Neural progenitor cell (in vitro differentiated cells): ENCODE measurements at regions not wholly inside any gene's neighbourhood (a gene's known extent, or its start where the extent isn't known, plus 50 kb on each side); places are given as distances from the start of the nearest gene placed in this dataset.

Experiments used
- DNase-seq: peaks from one replicate; pipeline ENCODE4 v3.0.0-alpha.2; 2016; ENCODE audit warnings: low spot score
- H2AFZ ChIP-seq: fragments of 200-600 bp; sonication (generic); replicated peaks from 2 replicates; pipeline ENCODE4 v1.6.1; 2016; ENCODE audit warnings: antibody characterized with exemption
- H3F3A ChIP-seq: fragments of 200-600 bp; sonication (generic); 2 replicates; pipeline ENCODE4 v1.6.1; 2016; ENCODE audit warnings: antibody characterized with exemption, low read depth
- H3K27ac ChIP-seq: fragments of 200-600 bp; sonication (generic); 2 replicates; pipeline ENCODE4 v1.5.1; 2016; ENCODE audit warnings: mild to moderate bottlenecking
- H3K27me3 ChIP-seq: fragments of 200-600 bp; sonication (generic); 2 replicates; pipeline ENCODE4 v1.6.1; 2016; ENCODE audit warnings: mild to moderate bottlenecking, moderate library complexity
- H3K36me3 ChIP-seq: fragments of 200-600 bp; sonication (generic); 2 replicates; pipeline ENCODE4 v1.5.1; 2016
- H3K4me1 ChIP-seq: fragments of 200-600 bp; sonication (generic); 2 replicates; pipeline ENCODE4 v1.6.1; 2016; ENCODE audit warnings: mixed run types
- H3K4me2 ChIP-seq: fragments of 200-600 bp; sonication (generic); 2 replicates; pipeline ENCODE4 v1.6.1; 2016
- H3K4me3 ChIP-seq: fragments of 200-600 bp; sonication (generic); 2 replicates; pipeline ENCODE4 v1.5.1; 2016
- H3K79me2 ChIP-seq: fragments of 200-600 bp; sonication (generic); 2 replicates; pipeline ENCODE4 v1.6.1; 2016; ENCODE audit warnings: low read depth
- H3K9ac ChIP-seq: fragments of 200-600 bp; sonication (generic); 2 replicates; pipeline ENCODE4 v1.6.1; 2016
- H3K9me3 ChIP-seq: fragments of 200-600 bp; sonication (generic); 2 replicates; pipeline ENCODE4 v1.5.1; 2016; ENCODE audit warnings: low read depth
- H4K20me1 ChIP-seq: fragments of 200-600 bp; sonication (generic); 2 replicates; pipeline ENCODE4 v1.6.1; 2016; ENCODE audit warnings: low read depth
- H3K27ac Mint-ChIP-seq: 3 replicates; pipeline ENCODE4 v1.8.0; 2021; ENCODE audit warnings: mixed read lengths
- H3K27me3 Mint-ChIP-seq: 2 replicates; pipeline ENCODE4 v1.8.0; 2022; ENCODE audit warnings: low read depth, mild to moderate bottlenecking, inconsistent platforms, moderate library complexity, mixed read lengths; ENCODE audit not compliant: insufficient read depth
- H3K36me3 Mint-ChIP-seq: 3 replicates; pipeline ENCODE4 v1.8.0; 2021; ENCODE audit warnings: mixed read lengths
- H3K4me1 Mint-ChIP-seq: 3 replicates; pipeline ENCODE4 v1.8.0; 2021; ENCODE audit warnings: mixed read lengths
- H3K4me3 Mint-ChIP-seq: 3 replicates; pipeline ENCODE4 v1.8.0; 2021; ENCODE audit warnings: mild to moderate bottlenecking, moderate library complexity, mixed read lengths
- H3K9me3 Mint-ChIP-seq: 3 replicates; pipeline ENCODE4 v1.8.0; 2020; ENCODE audit warnings: mixed read lengths
- EZH2 ChIP-seq: fragments of 200-600 bp; sonication (generic); IDR thresholded peaks from 2 replicates; pipeline ENCODE4 v1.6.1; 2017; ENCODE audit warnings: antibody characterized with exemption, mild to moderate bottlenecking, moderate library complexity
- EZH2phosphoT487 ChIP-seq: fragments of 200-600 bp; sonication (generic); IDR thresholded peaks from 2 replicates; pipeline ENCODE4 v1.6.1; 2017; ENCODE audit warnings: antibody characterized with exemption
- TF ChIP-seq, protein P1 (sequence below): fragments of 200-600 bp; sonication (generic); IDR thresholded peaks from 2 replicates; pipeline ENCODE4 v1.5.1; 2017; ENCODE audit warnings: antibody characterized with exemption, mild to moderate bottlenecking

DNA sequence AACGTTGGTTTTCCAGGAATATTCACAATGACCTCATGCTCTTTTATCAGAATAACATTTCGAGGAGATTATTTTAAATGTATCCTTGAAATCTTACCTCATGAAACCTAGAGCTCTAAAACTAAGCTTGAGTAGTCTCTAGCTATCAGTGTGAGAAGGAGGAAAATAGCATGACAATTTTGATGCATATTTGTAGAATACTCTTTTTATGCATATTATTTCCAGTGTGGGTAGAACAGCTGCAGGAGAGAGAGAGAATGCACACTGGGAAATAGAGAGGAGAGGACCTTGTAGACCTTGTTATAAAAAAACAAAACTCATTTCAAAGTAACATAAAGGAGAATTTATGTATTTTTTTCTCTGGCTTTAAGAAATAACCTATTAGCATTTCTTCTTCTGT is 71.1 kb upstream of the VGLL2 start:
- no peak for DNase-seq
- H3K9ac ChIP-seq = no peak overlapping the region
- H3K4me3 ChIP-seq = no peak overlapping the region
- peaks cover 11% of the 10 kb centered on the region for H3K4me1 Mint-ChIP-seq
- no peaks in the 10 kb centered on the region for H3F3A ChIP-seq
- no peak overlapping the region for H3K4me3 Mint-ChIP-seq
- no peak overlapping the region for H3K4me2 ChIP-seq
- no peaks in the 10 kb centered on the region for H3K9me3 ChIP-seq
- no peaks in the 10 kb centered on the region for H4K20me1 ChIP-seq
- TF ChIP-seq EZH2 = no peak
- TF ChIP-seq, protein P1, sequence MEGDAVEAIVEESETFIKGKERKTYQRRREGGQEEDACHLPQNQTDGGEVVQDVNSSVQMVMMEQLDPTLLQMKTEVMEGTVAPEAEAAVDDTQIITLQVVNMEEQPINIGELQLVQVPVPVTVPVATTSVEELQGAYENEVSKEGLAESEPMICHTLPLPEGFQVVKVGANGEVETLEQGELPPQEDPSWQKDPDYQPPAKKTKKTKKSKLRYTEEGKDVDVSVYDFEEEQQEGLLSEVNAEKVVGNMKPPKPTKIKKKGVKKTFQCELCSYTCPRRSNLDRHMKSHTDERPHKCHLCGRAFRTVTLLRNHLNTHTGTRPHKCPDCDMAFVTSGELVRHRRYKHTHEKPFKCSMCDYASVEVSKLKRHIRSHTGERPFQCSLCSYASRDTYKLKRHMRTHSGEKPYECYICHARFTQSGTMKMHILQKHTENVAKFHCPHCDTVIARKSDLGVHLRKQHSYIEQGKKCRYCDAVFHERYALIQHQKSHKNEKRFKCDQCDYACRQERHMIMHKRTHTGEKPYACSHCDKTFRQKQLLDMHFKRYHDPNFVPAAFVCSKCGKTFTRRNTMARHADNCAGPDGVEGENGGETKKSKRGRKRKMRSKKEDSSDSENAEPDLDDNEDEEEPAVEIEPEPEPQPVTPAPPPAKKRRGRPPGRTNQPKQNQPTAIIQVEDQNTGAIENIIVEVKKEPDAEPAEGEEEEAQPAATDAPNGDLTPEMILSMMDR = no peak
- TF ChIP-seq EZH2phosphoT487 = no peak
- no peaks in the 10 kb centered on the region for H3K36me3 ChIP-seq
- no peaks in the 10 kb centered on the region for H3K9me3 Mint-ChIP-seq
- H3K27me3 ChIP-seq = no peaks in the 10 kb centered on the region
- H3K36me3 Mint-ChIP-seq = no peaks in the 10 kb centered on the region
- no peak overlapping the region for H2AFZ ChIP-seq
- no peak overlapping the region for H3K27ac Mint-ChIP-seq
- H3K4me1 ChIP-seq = peaks cover 5% of the 10 kb centered on the region
- H3K79me2 ChIP-seq = no peaks in the 10 kb centered on the region
- no peaks in the 10 kb centered on the region for H3K27me3 Mint-ChIP-seq
- no peak overlapping the region for H3K27ac ChIP-seq

DNA sequence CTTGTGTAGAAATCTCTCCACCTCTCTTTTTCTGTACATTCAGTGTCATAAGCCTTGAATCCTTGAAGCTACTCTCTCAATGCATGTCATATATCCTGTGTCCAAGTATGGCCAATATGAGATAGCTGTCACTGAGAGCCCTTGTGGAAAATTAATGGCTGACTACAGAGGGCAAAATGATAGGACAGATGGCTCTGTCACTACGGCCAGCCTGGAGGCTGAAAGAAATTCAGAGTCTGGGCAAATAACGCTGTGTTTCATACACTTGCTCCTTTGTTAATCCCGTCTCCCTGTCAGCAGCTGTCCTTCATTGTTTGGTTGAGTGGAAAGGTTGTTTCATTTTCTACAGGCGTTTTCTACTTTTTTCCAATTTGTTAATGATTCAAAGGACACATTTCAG is 70.4 kb upstream of the VGLL2 start:
- no peak overlapping the region for H3K4me2 ChIP-seq
- H3K9me3 ChIP-seq = no peaks in the 10 kb centered on the region
- no peak overlapping the region for H3K4me3 ChIP-seq
- H4K20me1 ChIP-seq = no peaks in the 10 kb centered on the region
- Mint-ChIP-seq H3K4me1 (peaks cover 11% of the 10 kb centered on the region), H3K27me3 (no peaks in the 10 kb centered on the region), H3K27ac (no peak overlapping the region), H3K4me3 (no peak overlapping the region), H3K9me3 (no peaks in the 10 kb centered on the region), H3K36me3 (no peaks in the 10 kb centered on the region)
- H3K36me3 ChIP-seq = no peaks in the 10 kb centered on the region
- peak; percentile 8 for DNase-seq
- H3K4me1 ChIP-seq = peaks cover 5% of the 10 kb centered on the region
- no peak overlapping the region for H3K9ac ChIP-seq
- TF ChIP-seq, protein P1 = no peak
- TF ChIP-seq EZH2 = no peak
- no peak for TF ChIP-seq EZH2phosphoT487
- no peak overlapping the region for H3K27ac ChIP-seq
- H3K27me3 ChIP-seq = no peaks in the 10 kb centered on the region
- H3F3A ChIP-seq = no peaks in the 10 kb centered on the region
- H3K79me2 ChIP-seq = no peaks in the 10 kb centered on the region
- no peak overlapping the region for H2AFZ ChIP-seq

DNA sequence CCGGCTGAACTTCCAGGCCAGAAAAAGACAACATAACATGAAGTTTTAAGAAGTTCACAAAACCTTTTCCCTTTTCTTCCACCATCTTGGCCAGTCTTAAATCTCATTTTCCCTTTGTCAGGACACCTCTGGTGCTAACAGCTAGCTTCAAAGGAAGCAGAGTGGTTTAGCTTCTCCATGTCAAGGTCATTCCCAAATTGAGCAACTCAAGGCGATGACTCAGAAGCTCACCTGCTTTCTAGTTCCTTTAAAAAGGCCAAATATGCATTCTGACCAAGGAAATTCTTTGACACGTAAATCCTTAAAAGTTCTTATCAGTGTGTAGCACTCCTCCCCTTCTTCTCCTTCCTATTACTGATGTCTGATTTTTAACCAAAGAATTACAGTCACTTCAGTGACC is 69.6 kb upstream of the VGLL2 start:
- no peaks in the 10 kb centered on the region for H3K36me3 Mint-ChIP-seq
- no peak overlapping the region for H3K4me3 ChIP-seq
- peaks cover 5% of the 10 kb centered on the region for H3K4me1 ChIP-seq
- no peaks in the 10 kb centered on the region for H4K20me1 ChIP-seq
- no peaks in the 10 kb centered on the region for H3K27me3 ChIP-seq
- H3K9me3 ChIP-seq = no peaks in the 10 kb centered on the region
- H3K9me3 Mint-ChIP-seq = no peaks in the 10 kb centered on the region
- H3K36me3 ChIP-seq = no peaks in the 10 kb centered on the region
- no peaks in the 10 kb centered on the region for H3F3A ChIP-seq
- H3K27me3 Mint-ChIP-seq = no peaks in the 10 kb centered on the region
- peaks cover 11% of the 10 kb centered on the region for H3K4me1 Mint-ChIP-seq
- H3K27ac ChIP-seq = no peak overlapping the region
- TF ChIP-seq EZH2phosphoT487 (no peak), EZH2 (no peak)
- TF ChIP-seq, protein P1 = no peak
- no peak for DNase-seq
- no peak overlapping the region for H2AFZ ChIP-seq
- H3K79me2 ChIP-seq = no peaks in the 10 kb centered on the region
- peak overlapping the region; percentile 5 for H3K4me2 ChIP-seq
- H3K27ac Mint-ChIP-seq = no peak overlapping the region
- no peak overlapping the region for H3K4me3 Mint-ChIP-seq
- H3K9ac ChIP-seq = no peak overlapping the region
